ENCODE measurements at regions not wholly inside any gene's neighbourhood (a gene's known extent, or its start where the extent isn't known, plus 50 kb on each side); places are given as distances from the start of the nearest gene placed in this dataset.

DNA sequence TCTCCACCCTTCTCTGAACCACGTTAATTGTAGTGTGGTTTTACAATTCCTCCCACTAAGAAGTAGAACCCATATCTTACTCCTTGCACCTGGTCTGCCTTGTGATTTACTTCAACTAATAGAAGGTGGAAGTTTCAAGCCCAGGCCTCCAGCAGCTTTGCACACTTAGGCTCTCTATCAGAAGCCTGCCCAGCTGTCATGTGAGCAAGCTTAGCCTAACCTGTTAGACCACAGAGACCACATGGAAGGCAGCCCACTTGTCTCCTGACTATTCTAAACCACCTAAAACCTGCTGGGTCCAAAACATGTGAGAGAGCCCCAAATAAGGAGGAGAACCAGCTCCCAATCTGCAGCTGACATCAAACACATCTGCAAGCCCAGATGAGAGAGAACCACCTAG, 127.6 kb upstream of the BTBD3 start:
- Histone ChIP-seq H4K20me1 (ENCODE audit: control insufficient read depth, insufficient read depth) (no peaks in the 10 kb centered on the region), H3K27ac (ENCODE audit: control insufficient read depth, insufficient read depth) (no peak overlapping the region), H3K36me3 (ENCODE audit: control insufficient read depth in 2 of 2, insufficient read depth in 2 of 2, low read length in 1 of 2) (no peaks in the 10 kb centered on the region), H3K79me2 (ENCODE audit: control insufficient read depth, insufficient read depth, low read length) (no peaks in the 10 kb centered on the region), H2AFZ (ENCODE audit: control insufficient read depth, low read depth, low read length) (no peak overlapping the region), H3K9ac (ENCODE audit: control insufficient read depth, insufficient read depth, low read length) (no peak overlapping the region), H3K9me3 (replicated peaks; ENCODE audit: control insufficient read depth, insufficient read depth, low read length) (no peaks in the 10 kb centered on the region), H3K4me1 (ENCODE audit: control insufficient read depth, insufficient read depth, low read length) (no peaks in the 10 kb centered on the region), H3K4me2 (ENCODE audit: control insufficient read depth, insufficient read depth) (no peak overlapping the region), H3K27me3 (replicated peaks in 1 of 2; ENCODE audit: control insufficient read depth in 2 of 2, insufficient read depth in 2 of 2, low read length in 1 of 2) (no peaks in the 10 kb centered on the region), H3K4me3 (no peak overlapping the region)
- DNase-seq (ENCODE audit: low read depth, low spot score) (no peak), FAIRE-seq (no peak), ATAC-seq (no peak)
- in situ Hi-C loops (cut with MboI) (no loop called here), intact Hi-C loops (cut with micrococcal nuclease; ENCODE audit: unreplicated experiment) (no loop called here)
- SMC1A ChIA-PET (ENCODE audit: uncharacterized antibody, unreplicated experiment), result interaction anchor here (0.6 kb wide), 1 partner anchor 532 kb away, joined by 3 read pairs; no protein-coding TSS in a partner anchor
- no peak for TF ChIP-seq HDAC6 (IDR thresholded peaks at IDR 0.05; ENCODE audit: unreplicated experiment)
- TF ChIP-seq, protein P1, sequence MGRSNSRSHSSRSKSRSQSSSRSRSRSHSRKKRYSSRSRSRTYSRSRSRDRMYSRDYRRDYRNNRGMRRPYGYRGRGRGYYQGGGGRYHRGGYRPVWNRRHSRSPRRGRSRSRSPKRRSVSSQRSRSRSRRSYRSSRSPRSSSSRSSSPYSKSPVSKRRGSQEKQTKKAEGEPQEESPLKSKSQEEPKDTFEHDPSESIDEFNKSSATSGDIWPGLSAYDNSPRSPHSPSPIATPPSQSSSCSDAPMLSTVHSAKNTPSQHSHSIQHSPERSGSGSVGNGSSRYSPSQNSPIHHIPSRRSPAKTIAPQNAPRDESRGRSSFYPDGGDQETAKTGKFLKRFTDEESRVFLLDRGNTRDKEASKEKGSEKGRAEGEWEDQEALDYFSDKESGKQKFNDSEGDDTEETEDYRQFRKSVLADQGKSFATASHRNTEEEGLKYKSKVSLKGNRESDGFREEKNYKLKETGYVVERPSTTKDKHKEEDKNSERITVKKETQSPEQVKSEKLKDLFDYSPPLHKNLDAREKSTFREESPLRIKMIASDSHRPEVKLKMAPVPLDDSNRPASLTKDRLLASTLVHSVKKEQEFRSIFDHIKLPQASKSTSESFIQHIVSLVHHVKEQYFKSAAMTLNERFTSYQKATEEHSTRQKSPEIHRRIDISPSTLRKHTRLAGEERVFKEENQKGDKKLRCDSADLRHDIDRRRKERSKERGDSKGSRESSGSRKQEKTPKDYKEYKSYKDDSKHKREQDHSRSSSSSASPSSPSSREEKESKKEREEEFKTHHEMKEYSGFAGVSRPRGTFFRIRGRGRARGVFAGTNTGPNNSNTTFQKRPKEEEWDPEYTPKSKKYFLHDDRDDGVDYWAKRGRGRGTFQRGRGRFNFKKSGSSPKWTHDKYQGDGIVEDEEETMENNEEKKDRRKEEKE (IDR thresholded peaks at IDR 0.05), result no peak
- no peak for TF ChIP-seq SUPT20H (IDR thresholded peaks at IDR 0.05; ENCODE audit: borderline replicate concordance, control insufficient read depth, low read depth, low read length)
- TF ChIP-seq NFXL1 (IDR thresholded peaks at IDR 0.05; ENCODE audit: borderline replicate concordance), result no peak
- WGBS (ENCODE audit: insufficient coverage, insufficient replicate concordance, low lambda C conversion rate, missing lambda C conversion rate), result 0% methylated on average over 1 of the region's 1 CpG
- POLR2A ChIA-PET, result no interaction called here
- RAD21 ChIA-PET (ENCODE audit: unreplicated experiment), result no interaction called here
- BruUV-seq (replicated peaks), result no TSS peak
- CTCF ChIA-PET, result no interaction called here

DNA sequence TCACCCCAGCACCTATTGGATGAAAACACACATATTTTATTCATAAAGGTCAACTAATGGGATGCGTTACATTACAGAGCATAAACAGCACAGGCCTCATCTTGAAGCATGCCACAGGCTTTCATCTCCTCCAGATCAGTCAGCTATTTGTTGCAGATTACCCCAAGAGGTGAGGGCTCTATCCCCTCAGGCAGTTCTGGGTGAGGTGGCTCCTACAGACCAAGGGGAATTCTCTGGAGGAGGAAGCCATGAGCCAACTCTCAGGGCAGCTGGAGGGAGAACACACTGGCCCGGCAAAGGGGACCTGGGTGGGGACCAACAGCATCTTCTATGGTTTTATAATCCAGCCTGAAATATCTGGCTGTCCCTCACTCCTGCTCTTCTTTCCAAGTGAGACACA, 126.4 kb upstream of the BTBD3 start:
- ATAC-seq (no peak), DNase-seq (ENCODE audit: low read depth, low spot score) (no peak), FAIRE-seq (no peak)
- ChIA-PET CTCF (no interaction called here), POLR2A (no interaction called here), RAD21 (ENCODE audit: unreplicated experiment) (no interaction called here), SMC1A (ENCODE audit: uncharacterized antibody, unreplicated experiment) (no interaction called here)
- Histone ChIP-seq H3K4me2 (ENCODE audit: control insufficient read depth, insufficient read depth) (no peak overlapping the region), H4K20me1 (ENCODE audit: control insufficient read depth, insufficient read depth) (no peaks in the 10 kb centered on the region), H3K27me3 (replicated peaks in 1 of 2; ENCODE audit: control insufficient read depth in 2 of 2, insufficient read depth in 2 of 2, low read length in 1 of 2) (no peaks in the 10 kb centered on the region), H3K79me2 (ENCODE audit: control insufficient read depth, insufficient read depth, low read length) (no peaks in the 10 kb centered on the region), H3K9ac (ENCODE audit: control insufficient read depth, insufficient read depth, low read length) (no peak overlapping the region), H2AFZ (ENCODE audit: control insufficient read depth, low read depth, low read length) (no peak overlapping the region), H3K4me3 (no peak overlapping the region), H3K9me3 (replicated peaks; ENCODE audit: control insufficient read depth, insufficient read depth, low read length) (no peaks in the 10 kb centered on the region), H3K27ac (ENCODE audit: control insufficient read depth, insufficient read depth) (no peak overlapping the region), H3K36me3 (ENCODE audit: control insufficient read depth in 2 of 2, insufficient read depth in 2 of 2, low read length in 1 of 2) (no peaks in the 10 kb centered on the region), H3K4me1 (ENCODE audit: control insufficient read depth, insufficient read depth, low read length) (no peaks in the 10 kb centered on the region)
- in situ Hi-C loops (cut with MboI) (no loop called here), intact Hi-C loops (cut with micrococcal nuclease; ENCODE audit: unreplicated experiment) (no loop called here)
- BruUV-seq (replicated peaks), result no TSS peak
- TF ChIP-seq EP300 (IDR thresholded peaks at IDR 0.05; ENCODE audit: borderline replicate concordance in 1 of 2, control insufficient read depth in 1 of 2, low read depth in 2 of 2, low read length in 2 of 2), result no peak
- 26% methylated on average over 2 of the region's 2 CpGs for WGBS (ENCODE audit: insufficient coverage, insufficient replicate concordance, low lambda C conversion rate, missing lambda C conversion rate)

Data from GM12878 (cell line).